Upper lobe of left lung (tissue), 6 donors: ENCODE measurements at regions not wholly inside any gene's neighbourhood (a gene's known extent, or its start where the extent isn't known, plus 50 kb on each side); places are given as distances from the start of the nearest gene placed in this dataset.

ENCODE experiments used
- ATAC-seq, 2 donors: fragments of 200-7000 bp; cut with Tn5 transposase; one replicate each; pipeline ENCODE4 v1.9.1; 2022; ENCODE audit warnings: mild to moderate bottlenecking in 2 of 2, moderate library complexity in 2 of 2; ENCODE audit not compliant: low FRiP score in 2 of 2
- DNase-seq, 2 donors: peaks; one replicate each; pipeline ENCODE4 v3.0.0-alpha.2; 2019 to 2020
- H3K27ac ChIP-seq, 4 donors: fragments of 200-600 bp; sonication (generic); one replicate each; pipeline ENCODE4 v1.5.1; 2016 to 2019
- H3K27me3 ChIP-seq, 4 donors: fragments of 200-600 bp; sonication (generic); one replicate each; pipeline ENCODE4 v1.5.1; 2017 to 2019
- H3K36me3 ChIP-seq, 4 donors: fragments of 200-600 bp; sonication (generic); one replicate each; pipeline ENCODE4 v1.5.1; 2016 to 2019
- H3K4me1 ChIP-seq, 4 donors: fragments of 200-600 bp; sonication (generic); one replicate each; pipeline ENCODE4 v1.5.1; 2018 to 2019
- H3K4me3 ChIP-seq, 4 donors: fragments of 200-600 bp; sonication (generic); one replicate each; pipeline ENCODE4 v1.5.1; 2017 to 2019; ENCODE audit warnings: mild to moderate bottlenecking in 2 of 4, moderate library complexity in 1 of 4
- H3K9me3 ChIP-seq, 4 donors: fragments of 200-600 bp; sonication (generic); one replicate each; pipeline ENCODE4 v1.5.1; 2018 to 2019
- CTCF ChIP-seq, 6 experiments: fragments of 450-650 bp in 4 of 6; fragments of 200-600 bp in 2 of 6; sonication (generic) in 2 of 6; IDR thresholded peaks; one replicate each; pipeline ENCODE4 v1.5.1; 2016 to 2019; ENCODE audit warnings: antibody characterized with exemption in 6 of 6
- EP300 ChIP-seq, 4 donors: sonication (generic); formaldehyde crosslinking; IDR thresholded peaks; one replicate each; pipeline ENCODE4 v1.5.1; 2017; ENCODE audit warnings: antibody characterized with exemption in 4 of 4, control low read depth in 2 of 4
- POLR2A ChIP-seq, 4 donors: fragments of 450-650 bp; IDR thresholded peaks; one replicate each; pipeline ENCODE4 v1.5.1; 2016 to 2017; ENCODE audit warnings: antibody characterized with exemption in 4 of 4, mild to moderate bottlenecking in 2 of 4
- POLR2AphosphoS5 ChIP-seq, 2 donors: sonication (generic); formaldehyde crosslinking; IDR thresholded peaks; one replicate each; pipeline ENCODE4 v1.5.1; 2017; ENCODE audit warnings: antibody characterized with exemption in 2 of 2
- WGBS, 2 donors: methylation state at CpG; one replicate each; pipeline ENCODE4 v1.1.5; 2017 to 2018; 5-methylcytosine and 5-hydroxymethylcytosine counted together
- donor health status: DM: no; HTN: no; CAD: no; lungs with moderate emphysema.
- donor health status: DM: no; HTN: yes; CAD: no; lungs with severe emphysema.

- H3K27me3 ChIP-seq = no peaks in the 10 kb centered on the region
- no peak overlapping the region for H3K27ac ChIP-seq
- ATAC-seq (no peak), DNase-seq (no peak)
- no peaks in the 10 kb centered on the region for H3K4me1 ChIP-seq
- H3K9me3 ChIP-seq = no peaks in the 10 kb centered on the region
- H3K4me3 ChIP-seq = no peak overlapping the region
- WGBS, 2 donors = 92 to 93% methylated on average over 1 of the region's 1 CpG
- no peak for TF ChIP-seq EP300 (IDR thresholded peaks at IDR 0.05)
- TF ChIP-seq CTCF (IDR thresholded peaks at IDR 0.05) = no peak
- no peak for TF ChIP-seq POLR2A (IDR thresholded peaks at IDR 0.05)
- TF ChIP-seq POLR2AphosphoS5 (IDR thresholded peaks at IDR 0.05) = no peak
- H3K36me3 ChIP-seq = no peaks in the 10 kb centered on the region
These were observed 408.4 kb upstream of the EPHA7 start for GRCh38 chr6:93827728-93828127.

- DNase-seq = no peak
- TF ChIP-seq EP300 (IDR thresholded peaks at IDR 0.05) = no peak
- TF ChIP-seq POLR2AphosphoS5 (IDR thresholded peaks at IDR 0.05) = no peak
- no peak for TF ChIP-seq CTCF (IDR thresholded peaks at IDR 0.05)
- no peak for TF ChIP-seq POLR2A (IDR thresholded peaks at IDR 0.05)
- H3K4me3 ChIP-seq = no peak overlapping the region
- ATAC-seq = no peak
- H3K4me1 ChIP-seq = no peaks in the 10 kb centered on the region
- H3K27ac ChIP-seq = no peak overlapping the region
- H3K9me3 ChIP-seq = no peaks in the 10 kb centered on the region
- H3K36me3 ChIP-seq = no peaks in the 10 kb centered on the region
- no peaks in the 10 kb centered on the region for H3K27me3 ChIP-seq
These were observed 406.6 kb upstream of the EPHA7 start for GRCh38 chr6:93825950-93826349.

- ATAC-seq (no peak), DNase-seq (no peak)
- no peak overlapping the region for H3K27ac ChIP-seq
- WGBS, 2 donors = 97 to 98% methylated on average over 4 of the region's 4 CpGs
- no peaks in the 10 kb centered on the region for H3K27me3 ChIP-seq
- no peak for TF ChIP-seq POLR2A (IDR thresholded peaks at IDR 0.05)
- TF ChIP-seq EP300 (IDR thresholded peaks at IDR 0.05) = no peak
- TF ChIP-seq CTCF (IDR thresholded peaks at IDR 0.05) = no peak
- no peak for TF ChIP-seq POLR2AphosphoS5 (IDR thresholded peaks at IDR 0.05)
- H3K9me3 ChIP-seq = no peaks in the 10 kb centered on the region
- no peaks in the 10 kb centered on the region for H3K4me1 ChIP-seq
- no peaks in the 10 kb centered on the region for H3K36me3 ChIP-seq
- H3K4me3 ChIP-seq = no peak overlapping the region
These were observed 404.1 kb upstream of the EPHA7 start for GRCh38 chr6:93823489-93823888.

DNA sequence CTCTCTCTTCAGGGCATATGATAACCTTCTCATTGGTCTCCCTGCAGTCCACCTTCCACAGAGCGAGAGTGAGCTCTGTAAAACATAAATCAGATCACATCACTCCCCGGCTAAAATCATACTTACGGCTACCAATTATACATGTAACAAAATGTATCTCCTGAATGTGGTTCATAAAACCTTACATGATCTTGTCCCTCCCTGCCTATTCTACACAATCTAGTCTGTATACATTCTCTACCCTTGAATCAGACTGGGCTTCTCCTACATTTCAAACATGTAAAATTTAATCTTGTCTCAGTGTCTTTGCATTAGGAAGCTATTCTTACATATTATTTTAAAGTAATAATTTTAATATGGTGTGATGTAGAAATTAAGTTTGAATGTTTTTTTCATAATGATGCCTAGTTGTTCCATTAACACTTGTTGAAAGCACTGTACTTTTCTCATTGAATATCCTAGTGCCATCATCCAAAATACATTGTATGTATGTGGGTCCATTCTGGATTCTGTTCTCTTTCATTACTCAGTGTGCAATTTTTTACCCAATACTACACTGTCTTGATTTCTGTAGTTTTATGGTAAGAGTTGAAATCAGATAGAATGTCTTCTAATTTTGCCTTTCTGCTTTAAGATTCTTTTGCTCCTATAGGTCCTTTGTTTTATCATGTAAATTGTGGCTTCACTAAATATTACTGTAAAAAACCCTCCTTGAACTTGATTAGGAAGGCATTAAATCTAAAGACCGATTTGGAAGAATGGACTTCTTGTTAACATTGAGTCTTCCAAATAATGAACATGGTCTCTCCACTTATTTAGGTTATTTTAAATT, 403.3 kb upstream of the EPHA7 start:
- 93 to 94% methylated on average over 4 of the region's 4 CpGs for WGBS, 2 donors
- no peaks in the 10 kb centered on the region for H3K4me1 ChIP-seq
- TF ChIP-seq CTCF (IDR thresholded peaks at IDR 0.05) (no peak), EP300 (IDR thresholded peaks at IDR 0.05) (no peak), POLR2A (IDR thresholded peaks at IDR 0.05) (no peak), POLR2AphosphoS5 (IDR thresholded peaks at IDR 0.05) (no peak)
- no peak overlapping the region for H3K27ac ChIP-seq
- no peak overlapping the region for H3K4me3 ChIP-seq
- no peaks in the 10 kb centered on the region for H3K36me3 ChIP-seq
- no peaks in the 10 kb centered on the region for H3K9me3 ChIP-seq
- H3K27me3 ChIP-seq = no peaks in the 10 kb centered on the region
- ATAC-seq = no peak
- DNase-seq = no peak

DNA sequence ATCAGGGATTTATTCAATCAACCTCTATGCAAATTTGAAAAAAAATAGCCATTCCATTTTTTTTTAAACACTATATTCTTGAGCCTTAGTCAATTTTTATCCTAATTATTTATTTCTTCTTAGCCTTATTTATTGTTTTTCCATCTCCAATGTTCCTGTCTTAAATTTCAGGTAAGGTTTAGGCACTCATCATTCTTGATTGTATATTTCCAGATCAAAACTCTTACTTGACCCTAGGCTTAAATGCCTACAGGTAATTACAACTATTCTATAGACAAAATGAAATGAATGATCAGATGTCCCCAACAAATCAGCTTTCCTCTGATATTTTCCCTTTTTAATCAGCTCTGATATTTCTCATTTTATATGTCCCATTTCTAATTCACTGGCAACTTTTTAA, 402.6 kb upstream of the EPHA7 start:
- H3K27ac ChIP-seq = no peak overlapping the region
- TF ChIP-seq POLR2A (IDR thresholded peaks at IDR 0.05) (no peak), EP300 (IDR thresholded peaks at IDR 0.05) (no peak), POLR2AphosphoS5 (IDR thresholded peaks at IDR 0.05) (no peak), CTCF (IDR thresholded peaks at IDR 0.05) (no peak)
- no peaks in the 10 kb centered on the region for H3K36me3 ChIP-seq
- no peaks in the 10 kb centered on the region for H3K4me1 ChIP-seq
- H3K9me3 ChIP-seq = no peaks in the 10 kb centered on the region
- no peaks in the 10 kb centered on the region for H3K27me3 ChIP-seq
- DNase-seq = no peak
- no peak overlapping the region for H3K4me3 ChIP-seq
- ATAC-seq = no peak
